ENCODE measurements at regions not wholly inside any gene's neighbourhood (a gene's known extent, or its start where the extent isn't known, plus 50 kb on each side); places are given as distances from the start of the nearest gene placed in this dataset.

DNA sequence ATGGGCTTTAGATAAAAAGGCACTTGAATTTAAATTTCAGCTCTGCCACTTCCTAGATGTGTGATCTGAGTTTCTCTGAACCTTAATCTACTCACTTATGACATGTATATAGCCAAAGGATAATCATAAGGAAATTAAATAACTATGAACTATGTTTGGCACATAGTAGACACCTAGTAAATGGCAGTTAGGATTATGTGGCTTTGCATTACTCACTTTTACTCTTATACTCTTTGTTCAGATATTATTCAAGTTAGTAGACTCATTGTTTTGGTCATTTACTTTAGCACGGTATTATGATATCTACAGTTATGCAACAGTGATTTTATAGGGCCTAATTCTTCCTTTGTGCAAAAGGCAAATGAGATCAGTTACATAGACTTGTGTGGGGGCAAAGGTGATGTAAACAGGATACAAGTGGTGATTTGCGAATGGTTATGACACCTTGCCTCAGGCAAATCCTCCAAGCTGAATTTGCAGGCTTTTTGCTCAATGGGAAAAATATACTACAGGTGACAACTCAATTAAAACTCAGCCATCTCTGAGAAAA is 297.2 kb upstream of the PBX1 start:
- H3K4me3 ChIP-seq (ENCODE audit: insufficient read depth, low read depth, low read length): no peak overlapping the region
- H4K20me1 ChIP-seq (ENCODE audit: insufficient read depth, low read length): no peaks in the 10 kb centered on the region
- H3K27me3 Mint-ChIP-seq (ENCODE audit: low read depth, unreplicated experiment): no peaks in the 10 kb centered on the region
- H3K4me2 ChIP-seq (ENCODE audit: low read length): no peak overlapping the region
- H3K4me1 ChIP-seq (ENCODE audit: insufficient read depth, low read length): no peaks in the 10 kb centered on the region
- no peaks in the 10 kb centered on the region for H3K9me3 ChIP-seq (ENCODE audit: insufficient read depth, low read depth, low read length)
- no peak overlapping the region for H3K27ac ChIP-seq (ENCODE audit: low read depth, low read length)
- H3K9me3 Mint-ChIP-seq (ENCODE audit: unreplicated experiment): no peaks in the 10 kb centered on the region
- H3K27me3 ChIP-seq (ENCODE audit: insufficient read depth, low read length): no peaks in the 10 kb centered on the region
- FAIRE-seq (no peak), DNase-seq (ENCODE audit: low read depth) (no peak)
- TF ChIP-seq CTCF (IDR thresholded peaks at IDR 0.05; ENCODE audit: insufficient read depth, low read depth, low read length) (no peak), EZH2 (IDR thresholded peaks at IDR 0.05; ENCODE audit: insufficient read depth, low read length) (no peak)
- H3K4me1 Mint-ChIP-seq (ENCODE audit: low read depth, unreplicated experiment): no peaks in the 10 kb centered on the region
- H3K4me3 Mint-ChIP-seq (ENCODE audit: unreplicated experiment): no peak overlapping the region
- H3K36me3 ChIP-seq (ENCODE audit: insufficient read depth, low read length): no peaks in the 10 kb centered on the region
- no peak overlapping the region for H3K27ac Mint-ChIP-seq (ENCODE audit: unreplicated experiment)
- no peaks in the 10 kb centered on the region for H3K79me2 ChIP-seq (ENCODE audit: insufficient read depth, low read length)
- H3K9ac ChIP-seq (ENCODE audit: low read length): no peak overlapping the region
- no peaks in the 10 kb centered on the region for H3K36me3 Mint-ChIP-seq (ENCODE audit: low read depth, unreplicated experiment)
- no peak overlapping the region for H2AFZ ChIP-seq (ENCODE audit: low read depth, low read length)

- Mint-ChIP-seq H3K36me3 (ENCODE audit: low read depth, unreplicated experiment) (no peaks in the 10 kb centered on the region), H3K4me3 (ENCODE audit: unreplicated experiment) (no peak overlapping the region), H3K4me1 (ENCODE audit: low read depth, unreplicated experiment) (no peaks in the 10 kb centered on the region), H3K9me3 (ENCODE audit: unreplicated experiment) (no peaks in the 10 kb centered on the region), H3K27ac (ENCODE audit: unreplicated experiment) (no peak overlapping the region), H3K27me3 (ENCODE audit: low read depth, unreplicated experiment) (no peaks in the 10 kb centered on the region)
- Histone ChIP-seq H3K79me2 (ENCODE audit: insufficient read depth, low read length) (no peaks in the 10 kb centered on the region), H3K4me3 (ENCODE audit: insufficient read depth, low read depth, low read length) (no peak overlapping the region), H3K27ac (ENCODE audit: low read depth, low read length) (no peak overlapping the region), H3K4me1 (ENCODE audit: insufficient read depth, low read length) (no peaks in the 10 kb centered on the region), H3K27me3 (ENCODE audit: insufficient read depth, low read length) (no peaks in the 10 kb centered on the region), H3K36me3 (ENCODE audit: insufficient read depth, low read length) (no peaks in the 10 kb centered on the region), H3K9me3 (ENCODE audit: insufficient read depth, low read depth, low read length) (no peaks in the 10 kb centered on the region), H3K9ac (ENCODE audit: low read length) (no peak overlapping the region), H4K20me1 (ENCODE audit: insufficient read depth, low read length) (no peaks in the 10 kb centered on the region), H3K4me2 (ENCODE audit: low read length) (no peak overlapping the region), H2AFZ (ENCODE audit: low read depth, low read length) (no peak overlapping the region)
- no peak for TF ChIP-seq CTCF (IDR thresholded peaks at IDR 0.05; ENCODE audit: insufficient read depth, low read depth, low read length)
- no peak for TF ChIP-seq EZH2 (IDR thresholded peaks at IDR 0.05; ENCODE audit: insufficient read depth, low read length)
- no peak for FAIRE-seq
- no peak for DNase-seq (ENCODE audit: low read depth)
Observed at GRCh38 chr1:164263540-164263939, 295.4 kb upstream of the PBX1 start.

GRCh38 chr1:164265232-164265631 is 293.8 kb upstream of the PBX1 start:
- no peak overlapping the region for H3K27ac Mint-ChIP-seq (ENCODE audit: unreplicated experiment)
- no peak overlapping the region for H3K9ac ChIP-seq (ENCODE audit: low read length)
- no peaks in the 10 kb centered on the region for H3K4me1 Mint-ChIP-seq (ENCODE audit: low read depth, unreplicated experiment)
- no peaks in the 10 kb centered on the region for H3K36me3 Mint-ChIP-seq (ENCODE audit: low read depth, unreplicated experiment)
- H3K27ac ChIP-seq (ENCODE audit: low read depth, low read length): no peak overlapping the region
- no peaks in the 10 kb centered on the region for H3K9me3 ChIP-seq (ENCODE audit: insufficient read depth, low read depth, low read length)
- DNase-seq (ENCODE audit: low read depth) (no peak), FAIRE-seq (no peak)
- no peaks in the 10 kb centered on the region for H3K9me3 Mint-ChIP-seq (ENCODE audit: unreplicated experiment)
- no peaks in the 10 kb centered on the region for H3K27me3 Mint-ChIP-seq (ENCODE audit: low read depth, unreplicated experiment)
- no peak overlapping the region for H2AFZ ChIP-seq (ENCODE audit: low read depth, low read length)
- H3K79me2 ChIP-seq (ENCODE audit: insufficient read depth, low read length): no peaks in the 10 kb centered on the region
- H3K36me3 ChIP-seq (ENCODE audit: insufficient read depth, low read length): no peaks in the 10 kb centered on the region
- H3K4me3 ChIP-seq (ENCODE audit: insufficient read depth, low read depth, low read length): no peak overlapping the region
- TF ChIP-seq EZH2 (IDR thresholded peaks at IDR 0.05; ENCODE audit: insufficient read depth, low read length): no peak
- no peaks in the 10 kb centered on the region for H3K27me3 ChIP-seq (ENCODE audit: insufficient read depth, low read length)
- H3K4me3 Mint-ChIP-seq (ENCODE audit: unreplicated experiment): no peak overlapping the region
- H4K20me1 ChIP-seq (ENCODE audit: insufficient read depth, low read length): no peaks in the 10 kb centered on the region
- no peak overlapping the region for H3K4me2 ChIP-seq (ENCODE audit: low read length)
- H3K4me1 ChIP-seq (ENCODE audit: insufficient read depth, low read length): no peaks in the 10 kb centered on the region

All from astrocyte (in vitro differentiated cells and primary cell).